BJ (cell line): ENCODE measurements at regions not wholly inside any gene's neighbourhood (a gene's known extent, or its start where the extent isn't known, plus 50 kb on each side); places are given as distances from the start of the nearest gene placed in this dataset.

Experiments used
- CTCF ChIA-PET: fragments of 350-600 bp; formaldehyde crosslinking; extraction: SDS; loops from one replicate; lab custom pipeline; 2021; ENCODE audit warnings: antibody characterized with exemption, inconsistent platforms; lab: Yijun Ruan, JAX
- POLR2A ChIA-PET: fragments of 300-600 bp; sonication (Branson Sonifier 250); formaldehyde crosslinking; extraction: SDS; loops from one replicate; lab custom pipeline; 2021; ENCODE audit warnings: antibody characterized with exemption; lab: Charles Lee
- DNase-seq: peaks from one replicate; pipeline ENCODE4 v3.0.0-alpha.2; 2011; ENCODE audit warnings: low read depth
- H3K27me3 ChIP-seq: 2 replicates; pipeline ENCODE4 v1.6.0; 2011; ENCODE audit warnings: low read length; ENCODE audit not compliant: control insufficient read depth, insufficient read depth
- H3K36me3 ChIP-seq: 2 replicates; pipeline ENCODE4 v1.5.1; 2011; ENCODE audit warnings: low read length; ENCODE audit not compliant: control insufficient read depth, insufficient read depth
- H3K4me3 ChIP-seq: 2 replicates; pipeline ENCODE4 v1.5.1; 2011; ENCODE audit warnings: low read depth, mild to moderate bottlenecking, control low read depth, low read length
- TF ChIP-seq, protein P1 (sequence below): IDR thresholded peaks from 2 replicates; pipeline ENCODE4 v1.5.1; 2011; ENCODE audit warnings: low read depth, mild to moderate bottlenecking, control low read depth, inconsistent platforms, low read length, moderate library complexity; ENCODE audit not compliant: insufficient read depth

DNA sequence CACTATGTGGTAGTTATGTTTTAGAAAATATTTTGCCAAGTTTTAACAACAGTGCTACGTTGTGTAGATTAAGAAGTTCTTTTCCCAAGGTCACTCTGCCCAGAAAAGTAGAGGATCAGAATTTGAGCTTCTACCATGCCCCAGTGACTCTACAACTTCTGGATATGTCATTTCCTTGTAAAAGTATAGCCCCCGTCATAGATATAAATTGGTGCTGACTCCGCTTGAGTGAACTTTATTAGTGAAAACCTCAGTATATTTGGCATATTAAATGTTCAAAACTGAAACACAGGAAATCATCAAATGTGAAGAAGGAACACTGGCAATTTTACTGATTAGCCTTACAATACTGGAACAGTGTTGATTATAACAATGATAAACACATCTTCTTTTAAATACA lies 256.7 kb upstream of the UBE2E3 start:
- TF ChIP-seq, protein P1, sequence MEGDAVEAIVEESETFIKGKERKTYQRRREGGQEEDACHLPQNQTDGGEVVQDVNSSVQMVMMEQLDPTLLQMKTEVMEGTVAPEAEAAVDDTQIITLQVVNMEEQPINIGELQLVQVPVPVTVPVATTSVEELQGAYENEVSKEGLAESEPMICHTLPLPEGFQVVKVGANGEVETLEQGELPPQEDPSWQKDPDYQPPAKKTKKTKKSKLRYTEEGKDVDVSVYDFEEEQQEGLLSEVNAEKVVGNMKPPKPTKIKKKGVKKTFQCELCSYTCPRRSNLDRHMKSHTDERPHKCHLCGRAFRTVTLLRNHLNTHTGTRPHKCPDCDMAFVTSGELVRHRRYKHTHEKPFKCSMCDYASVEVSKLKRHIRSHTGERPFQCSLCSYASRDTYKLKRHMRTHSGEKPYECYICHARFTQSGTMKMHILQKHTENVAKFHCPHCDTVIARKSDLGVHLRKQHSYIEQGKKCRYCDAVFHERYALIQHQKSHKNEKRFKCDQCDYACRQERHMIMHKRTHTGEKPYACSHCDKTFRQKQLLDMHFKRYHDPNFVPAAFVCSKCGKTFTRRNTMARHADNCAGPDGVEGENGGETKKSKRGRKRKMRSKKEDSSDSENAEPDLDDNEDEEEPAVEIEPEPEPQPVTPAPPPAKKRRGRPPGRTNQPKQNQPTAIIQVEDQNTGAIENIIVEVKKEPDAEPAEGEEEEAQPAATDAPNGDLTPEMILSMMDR, result no peak
- Histone ChIP-seq H3K36me3 (no peaks in the 10 kb centered on the region), H3K4me3 (no peak overlapping the region), H3K27me3 (no peaks in the 10 kb centered on the region)
- CTCF ChIA-PET, result no interaction called here
- no peak for DNase-seq
- POLR2A ChIA-PET, result no interaction called here

DNA sequence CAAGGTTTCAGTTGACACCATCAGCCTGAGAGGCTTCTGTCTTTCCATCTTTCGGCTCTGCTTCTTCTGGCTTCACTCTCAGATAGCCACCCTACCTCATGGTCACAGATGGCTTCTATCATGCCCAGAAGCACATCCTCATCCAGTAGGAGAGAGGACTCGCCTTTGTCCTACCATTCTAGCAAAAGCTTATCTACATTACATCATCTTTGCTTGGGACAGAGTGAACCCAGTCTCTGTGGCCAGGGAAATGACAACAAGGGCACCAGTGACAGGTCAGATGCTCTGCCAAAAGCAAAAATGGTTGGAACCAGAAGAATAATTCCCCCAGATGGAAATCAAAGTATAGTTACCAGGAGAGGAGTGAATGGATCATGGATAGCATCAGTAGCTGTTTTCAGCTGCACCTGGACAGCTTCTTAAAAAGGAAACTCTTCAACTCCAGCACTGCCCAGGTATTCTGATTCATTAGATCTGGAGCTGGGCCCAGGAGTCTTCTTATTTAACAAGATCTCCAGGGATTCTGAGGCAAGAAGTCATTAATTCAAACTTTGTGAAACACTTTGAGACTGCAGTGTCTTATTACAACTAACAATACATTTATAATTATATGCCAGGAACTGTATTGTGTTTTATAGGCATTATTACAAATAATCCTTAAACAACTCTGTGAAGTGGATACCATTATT lies 257.7 kb upstream of the UBE2E3 start:
- no peak overlapping the region for H3K4me3 ChIP-seq
- ChIA-PET CTCF (interaction anchor here (0.9 kb wide), 1 partner anchor 9 kb away, joined by 3 read pairs; no protein-coding TSS in a partner anchor), POLR2A (interaction anchor here (0.7 kb wide), 1 partner anchor 16 kb away, joined by 3 read pairs; no protein-coding TSS in a partner anchor)
- H3K27me3 ChIP-seq, result no peaks in the 10 kb centered on the region
- DNase-seq, result peak; percentile 37
- no peaks in the 10 kb centered on the region for H3K36me3 ChIP-seq
- TF ChIP-seq, protein P1, result no peak

DNA sequence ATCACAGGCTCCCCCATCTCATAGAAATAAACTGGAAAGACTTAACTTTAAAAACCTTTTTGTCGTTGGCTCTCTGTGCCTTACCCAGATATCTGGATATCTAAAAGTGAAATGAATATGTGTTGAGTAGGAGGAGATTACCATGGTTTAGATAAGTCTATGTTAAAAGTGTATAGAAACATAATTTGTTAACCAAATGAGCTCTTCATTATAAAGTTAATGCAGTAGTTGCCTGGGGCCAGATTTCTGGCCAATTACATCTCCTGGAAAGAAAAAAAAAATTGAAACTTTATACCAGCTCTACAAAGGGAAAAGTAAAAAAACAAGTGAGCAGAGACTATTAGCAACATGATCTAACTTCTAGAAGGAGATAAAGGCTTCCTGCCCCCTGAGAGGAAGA lies 259.6 kb upstream of the UBE2E3 start:
- Histone ChIP-seq H3K4me3 (no peak overlapping the region), H3K27me3 (no peaks in the 10 kb centered on the region), H3K36me3 (no peaks in the 10 kb centered on the region)
- CTCF ChIA-PET, result no interaction called here
- DNase-seq, result no peak
- TF ChIP-seq, protein P1, result no peak
- POLR2A ChIA-PET, result no interaction called here

DNA sequence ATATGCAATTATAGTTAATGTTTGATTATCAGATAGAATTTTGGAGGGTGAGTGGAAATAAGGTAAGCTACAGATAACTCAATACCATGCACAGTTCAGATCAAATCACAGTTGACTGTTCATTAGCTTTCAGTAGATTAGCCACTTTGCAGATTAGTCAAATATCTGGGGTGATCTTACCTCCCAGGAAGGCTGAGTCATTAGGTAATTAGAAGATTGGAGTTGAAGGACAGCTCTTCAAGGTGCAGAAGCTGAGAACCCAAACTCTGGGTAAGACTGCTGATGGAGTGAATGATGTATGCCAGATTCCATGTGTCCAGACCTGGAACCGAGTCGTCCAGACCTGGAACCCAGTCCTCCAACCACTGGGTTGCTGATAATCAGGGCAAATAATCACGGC lies 262.8 kb upstream of the UBE2E3 start:
- ChIA-PET CTCF (interaction anchor here (0.6 kb wide), 1 partner anchor 516 kb away, joined by 3 read pairs; no protein-coding TSS in a partner anchor), POLR2A (no interaction called here)
- Histone ChIP-seq H3K36me3 (no peaks in the 10 kb centered on the region), H3K4me3 (no peak overlapping the region), H3K27me3 (no peaks in the 10 kb centered on the region)
- DNase-seq, result no peak
- TF ChIP-seq, protein P1, result no peak

DNA sequence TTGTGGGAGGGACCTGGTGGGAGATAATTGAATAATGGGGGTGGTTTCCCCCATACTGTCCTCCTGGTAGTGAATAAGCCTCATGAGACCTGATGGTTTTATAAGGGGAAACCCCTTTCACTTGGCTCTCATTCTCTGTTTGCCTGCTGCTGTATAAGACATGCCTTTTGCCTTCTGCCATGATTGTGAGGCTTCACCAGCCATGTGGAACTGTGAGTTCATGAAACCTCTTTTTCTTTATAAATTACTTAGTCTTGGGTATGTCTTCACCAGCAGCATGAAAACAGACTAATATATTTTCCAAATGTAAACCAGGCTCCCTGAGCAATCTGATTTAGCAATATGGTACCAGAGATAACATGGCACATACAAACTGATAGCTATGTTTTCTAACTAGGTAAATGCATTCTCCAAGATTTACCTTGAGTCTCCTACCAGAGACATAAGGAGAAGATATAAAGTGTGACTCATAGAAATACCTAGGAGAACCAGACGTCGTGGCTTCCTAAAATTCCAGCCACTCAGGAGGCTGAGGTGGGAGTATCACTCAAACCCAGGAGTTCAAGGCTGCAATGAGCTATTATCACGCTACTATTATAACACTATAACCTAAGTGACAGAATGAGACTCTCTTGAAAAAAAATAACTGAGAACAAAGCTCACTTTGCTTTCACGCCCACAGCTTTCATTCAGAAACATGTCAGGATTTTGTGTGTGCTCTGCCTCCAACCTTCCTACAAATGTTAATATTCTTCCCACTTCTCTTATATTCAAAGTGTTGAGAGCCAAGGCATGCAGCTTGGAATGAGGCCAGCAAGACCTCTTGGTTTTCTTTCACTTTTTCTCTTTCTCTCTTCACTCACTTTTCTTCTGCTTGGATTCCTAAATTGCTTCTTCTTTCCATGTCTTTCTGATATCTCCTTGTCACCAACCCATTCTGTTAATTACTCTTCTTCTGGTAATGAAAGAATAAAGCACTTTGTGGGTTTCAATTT lies 263.9 kb upstream of the UBE2E3 start:
- CTCF ChIA-PET, result no interaction called here
- no peaks in the 10 kb centered on the region for H3K27me3 ChIP-seq
- POLR2A ChIA-PET, result no interaction called here
- no peaks in the 10 kb centered on the region for H3K36me3 ChIP-seq
- TF ChIP-seq, protein P1, result no peak
- no peak for DNase-seq
- H3K4me3 ChIP-seq, result no peak overlapping the region
